CD4-positive, alpha-beta T cell (primary cell): ENCODE measurements at regions not wholly inside any gene's neighbourhood (a gene's known extent, or its start where the extent isn't known, plus 50 kb on each side); places are given as distances from the start of the nearest gene placed in this dataset.

Source experiments
- ATAC-seq: fragments of 200-7000 bp; cut with Tn5 transposase; one replicate; pipeline ENCODE4 v1.10.0; 2022; ENCODE audit warnings: mild to moderate bottlenecking; ENCODE audit not compliant: poor library complexity
- CTCF ChIA-PET: fragments of 350-600 bp; sonication (Branson Sonifier 250); formaldehyde crosslinking; loops from one replicate; lab custom pipeline; 2021; ENCODE audit warnings: antibody characterized with exemption, inconsistent platforms; lab: Charles Lee
- POLR2A ChIA-PET: fragments of 350-600 bp; sonication (Branson Sonifier 250); formaldehyde crosslinking; loops from one replicate; lab custom pipeline; 2021; ENCODE audit warnings: antibody characterized with exemption, inconsistent platforms; lab: Charles Lee
- DNase-seq, 14 experiments: peaks; one replicate each; pipeline ENCODE4 v3.0.0-alpha.2; 2013 to 2020; ENCODE audit warnings: mixed read lengths in 2 of 14
- H3K27ac ChIP-seq, 2 donors: one replicate each; pipeline versions ENCODE4 v1.5.1 to v1.7.0; 2013; ENCODE audit warnings: low read length in 2 of 2, low read depth in 1 of 2, mild to moderate bottlenecking in 1 of 2
- H3K27me3 ChIP-seq, 2 experiments: 1 replicate in 1 of 2; 2 replicates in 1 of 2; pipeline versions ENCODE4 v1.6.1 to v1.7.0; 2013; ENCODE audit warnings: low read length in 2 of 2, control low read depth in 1 of 2, mild to moderate bottlenecking in 1 of 2, moderate library complexity in 1 of 2; ENCODE audit not compliant: insufficient read depth in 2 of 2, control insufficient read depth in 1 of 2
- H3K36me3 ChIP-seq: one replicate; pipeline ENCODE4 v1.6.1; 2013; ENCODE audit warnings: low read length, control low read depth; ENCODE audit not compliant: insufficient read depth
- H3K4me1 ChIP-seq: one replicate; pipeline ENCODE4 v1.6.1; 2013; ENCODE audit warnings: low read length, control low read depth; ENCODE audit not compliant: insufficient read depth
- H3K4me3 ChIP-seq: one replicate; pipeline ENCODE4 v1.5.1; 2013; ENCODE audit warnings: mild to moderate bottlenecking, low read length, moderate library complexity
- H3K9me3 ChIP-seq, 2 experiments: 1 replicate in 1 of 2; 2 replicates in 1 of 2; pipeline versions ENCODE4 v1.6.1 to v1.7.0; 2013; ENCODE audit warnings: low read length in 2 of 2, mild to moderate bottlenecking in 2 of 2, control low read depth in 1 of 2, moderate library complexity in 1 of 2; ENCODE audit not compliant: control insufficient read depth in 1 of 2, insufficient read depth in 1 of 2
- H3K27ac Mint-ChIP-seq: one replicate; pipeline ENCODE4 v1.8.0; 2020; ENCODE audit warnings: mixed read lengths
- H3K27me3 Mint-ChIP-seq: one replicate; pipeline ENCODE4 v1.8.0; 2021; ENCODE audit warnings: mixed read lengths
- H3K36me3 Mint-ChIP-seq: one replicate; pipeline ENCODE4 v1.8.0; 2021; ENCODE audit warnings: low read depth, mixed read lengths
- H3K4me1 Mint-ChIP-seq: one replicate; pipeline ENCODE4 v1.8.0; 2021; ENCODE audit warnings: low read depth, mixed read lengths
- H3K4me3 Mint-ChIP-seq: one replicate; pipeline ENCODE4 v1.8.0; 2020; ENCODE audit warnings: mild to moderate bottlenecking, mixed read lengths
- H3K9me3 Mint-ChIP-seq: one replicate; pipeline ENCODE4 v1.8.0; 2020; ENCODE audit warnings: mixed read lengths
- CTCF ChIP-seq: fragments of 200-600 bp; IDR thresholded peaks from one replicate; pipeline ENCODE4 v1.8.0; 2022; ENCODE audit warnings: antibody characterized with exemption, mild to moderate bottlenecking
- intact Hi-C, 2 experiments: fragments of 100-400 bp; cut with DNase I in 1 of 2; cut with micrococcal nuclease in 1 of 2; formaldehyde crosslinking; loops; one replicate each; pipeline versions ENCODE4 v1.15.1 to v1.9.0; 2023 to 2025; cut with DNase I, micrococcal nuclease

GRCh38 chr2:181114021-181114420 is 133.6 kb downstream of the UBE2E3 start:
- no peaks in the 10 kb centered on the region for H3K27me3 Mint-ChIP-seq

GRCh38 chr2:181116261-181116660 is 135.9 kb downstream of the UBE2E3 start:
- POLR2A ChIA-PET: interaction anchor here (0.5 to 1.6 kb wide), 2 partner anchors 136 to 196 kb away, joined by 3 to 4 read pairs; partner anchors contain the start of gene UBE2E3
- H3K36me3 ChIP-seq: no peaks in the 10 kb centered on the region
- Mint-ChIP-seq H3K27ac (no peak overlapping the region), H3K4me3 (no peak overlapping the region), H3K4me1 (peaks cover 14% of the 10 kb centered on the region), H3K9me3 (no peaks in the 10 kb centered on the region), H3K36me3 (no peaks in the 10 kb centered on the region), H3K27me3 (no peaks in the 10 kb centered on the region)
- no peak overlapping the region for H3K27ac ChIP-seq
- TF ChIP-seq CTCF: no peak
- H3K4me3 ChIP-seq: no peak overlapping the region
- CTCF ChIA-PET: interaction anchor here (1.4 kb wide), 1 partner anchor 11 kb away, joined by 6 read pairs; no protein-coding TSS in a partner anchor
- H3K4me1 ChIP-seq: peaks cover 3% of the 10 kb centered on the region
- intact Hi-C loops: loop anchor here in 1 of 2 experiments (5.0 kb wide), 1 partner anchor 101 kb away; no protein-coding TSS in a partner anchor
- H3K27me3 ChIP-seq: no peaks in the 10 kb centered on the region
- no peak for DNase-seq
- H3K9me3 ChIP-seq: no peaks in the 10 kb centered on the region
- ATAC-seq: no peak

More at GRCh38 chr2:181114021-181114420, 133.6 kb downstream of the UBE2E3 start:
- POLR2A ChIA-PET: no interaction called here
- no peaks in the 10 kb centered on the region for H3K27me3 ChIP-seq
- TF ChIP-seq CTCF: no peak
- CTCF ChIA-PET: no interaction called here
- H3K27ac Mint-ChIP-seq: no peak overlapping the region
- peaks cover 6% of the 10 kb centered on the region for H3K4me1 ChIP-seq
- H3K4me3 ChIP-seq: no peak overlapping the region
- DNase-seq: no peak
- no peaks in the 10 kb centered on the region for H3K36me3 Mint-ChIP-seq
- H3K4me3 Mint-ChIP-seq: no peak overlapping the region
- H3K27ac ChIP-seq: no peak overlapping the region
- no peaks in the 10 kb centered on the region for H3K9me3 ChIP-seq
- no peaks in the 10 kb centered on the region for H3K36me3 ChIP-seq
- H3K4me1 Mint-ChIP-seq: peaks cover 2% of the 10 kb centered on the region
- ATAC-seq: no peak
- H3K9me3 Mint-ChIP-seq: no peaks in the 10 kb centered on the region
- intact Hi-C loops: no loop called here

- H3K27me3 ChIP-seq: no peaks in the 10 kb centered on the region
- no peaks in the 10 kb centered on the region for H3K9me3 ChIP-seq
- H3K27ac ChIP-seq: no peak overlapping the region
- ATAC-seq (no peak), DNase-seq (no peak)
- no peaks in the 10 kb centered on the region for H3K36me3 ChIP-seq
- peaks cover 23% of the 10 kb centered on the region for H3K4me1 Mint-ChIP-seq
- intact Hi-C loops: loop anchor here in 1 of 2 experiments (5.0 kb wide), 1 partner anchor 100 kb away; no protein-coding TSS in a partner anchor
- no peak overlapping the region for H3K27ac Mint-ChIP-seq
- peaks cover 3% of the 10 kb centered on the region for H3K4me1 ChIP-seq
- no peak overlapping the region for H3K4me3 Mint-ChIP-seq
- no peaks in the 10 kb centered on the region for H3K36me3 Mint-ChIP-seq
- no peaks in the 10 kb centered on the region for H3K27me3 Mint-ChIP-seq
- no peak overlapping the region for H3K4me3 ChIP-seq
- no peak for TF ChIP-seq CTCF
- ChIA-PET POLR2A (no interaction called here), CTCF (no interaction called here)
- H3K9me3 Mint-ChIP-seq: no peaks in the 10 kb centered on the region
These were observed 137.0 kb downstream of the UBE2E3 start for GRCh38 chr2:181117206-181117925.
